ENCODE measurements at regions not wholly inside any gene's neighbourhood (a gene's known extent, or its start where the extent isn't known, plus 50 kb on each side); places are given as distances from the start of the nearest gene placed in this dataset.

DNA sequence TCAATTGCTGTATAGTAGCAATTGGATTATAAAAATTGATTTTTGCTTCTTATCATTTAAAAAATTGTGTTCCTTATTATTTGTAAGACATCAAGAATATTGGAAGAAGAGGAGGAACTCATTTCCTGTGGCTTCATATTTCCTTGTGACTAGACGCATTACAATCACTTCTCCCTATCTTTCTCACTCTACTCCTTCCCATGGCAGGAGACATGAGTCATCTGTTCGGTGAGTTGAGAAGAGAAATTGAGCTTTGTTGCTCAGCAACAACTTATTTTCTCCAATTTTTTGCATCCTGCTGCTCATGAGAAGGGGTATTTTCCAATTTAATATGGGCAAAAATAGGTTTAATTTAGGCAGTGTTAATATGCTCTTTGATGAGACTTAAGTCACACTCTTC, 1783.9 kb downstream of the SUCLG1 start:
- no peaks in the 10 kb centered on the region for H3K4me1 ChIP-seq (ENCODE audit: insufficient read depth, low read length, severe bottlenecking)
- no peak overlapping the region for H2AFZ ChIP-seq (ENCODE audit: low read length)
- no peaks in the 10 kb centered on the region for H3K36me3 ChIP-seq (ENCODE audit: insufficient read depth, low read length)
- no peak overlapping the region for H3K9ac ChIP-seq (ENCODE audit: low read length)
- no peaks in the 10 kb centered on the region for H3K9me2 ChIP-seq (ENCODE audit: low read depth, low read length)
- TF ChIP-seq EZH2 (IDR thresholded peaks at IDR 0.05; ENCODE audit: borderline replicate concordance, low read length) = no peak
- TF ChIP-seq, protein P1, sequence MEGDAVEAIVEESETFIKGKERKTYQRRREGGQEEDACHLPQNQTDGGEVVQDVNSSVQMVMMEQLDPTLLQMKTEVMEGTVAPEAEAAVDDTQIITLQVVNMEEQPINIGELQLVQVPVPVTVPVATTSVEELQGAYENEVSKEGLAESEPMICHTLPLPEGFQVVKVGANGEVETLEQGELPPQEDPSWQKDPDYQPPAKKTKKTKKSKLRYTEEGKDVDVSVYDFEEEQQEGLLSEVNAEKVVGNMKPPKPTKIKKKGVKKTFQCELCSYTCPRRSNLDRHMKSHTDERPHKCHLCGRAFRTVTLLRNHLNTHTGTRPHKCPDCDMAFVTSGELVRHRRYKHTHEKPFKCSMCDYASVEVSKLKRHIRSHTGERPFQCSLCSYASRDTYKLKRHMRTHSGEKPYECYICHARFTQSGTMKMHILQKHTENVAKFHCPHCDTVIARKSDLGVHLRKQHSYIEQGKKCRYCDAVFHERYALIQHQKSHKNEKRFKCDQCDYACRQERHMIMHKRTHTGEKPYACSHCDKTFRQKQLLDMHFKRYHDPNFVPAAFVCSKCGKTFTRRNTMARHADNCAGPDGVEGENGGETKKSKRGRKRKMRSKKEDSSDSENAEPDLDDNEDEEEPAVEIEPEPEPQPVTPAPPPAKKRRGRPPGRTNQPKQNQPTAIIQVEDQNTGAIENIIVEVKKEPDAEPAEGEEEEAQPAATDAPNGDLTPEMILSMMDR (IDR thresholded peaks at IDR 0.05; ENCODE audit: low read length) = no peak
- no peaks in the 10 kb centered on the region for H3K9me3 ChIP-seq (ENCODE audit: low read length)
- H3K27me3 ChIP-seq (ENCODE audit: insufficient read depth, low read length) = no peaks in the 10 kb centered on the region
- H3K79me2 ChIP-seq (ENCODE audit: insufficient read depth, low read length) = no peaks in the 10 kb centered on the region
- no peaks in the 10 kb centered on the region for H3F3A ChIP-seq (ENCODE audit: insufficient read depth, low read length)
- H3K27ac ChIP-seq (ENCODE audit: low read depth, low read length, poor library complexity, severe bottlenecking) = no peak overlapping the region
- no peak overlapping the region for H3K4me2 ChIP-seq (ENCODE audit: low read length)
- no peak overlapping the region for H3K4me3 ChIP-seq (ENCODE audit: low read depth, low read length, poor library complexity, severe bottlenecking)
- H4K20me1 ChIP-seq (ENCODE audit: insufficient read depth, low read length) = no peaks in the 10 kb centered on the region

DNA sequence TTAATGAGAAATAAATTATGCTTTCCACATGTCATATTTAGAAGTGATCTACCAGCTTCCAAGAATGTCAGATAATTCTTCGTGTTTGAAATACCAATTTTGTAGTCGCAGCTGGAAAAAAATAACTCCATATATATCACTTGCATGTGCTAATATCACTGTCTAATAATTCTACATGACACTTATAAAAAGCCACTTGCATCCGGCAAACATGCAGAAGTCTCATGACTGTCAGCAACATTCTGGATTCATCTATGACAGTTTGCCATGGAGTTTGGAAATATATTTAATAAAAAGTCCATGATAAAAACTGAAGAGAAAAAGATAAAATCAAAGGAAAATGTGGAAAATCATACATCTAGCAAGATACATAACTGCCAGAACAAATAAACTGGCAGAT, 1784.4 kb downstream of the SUCLG1 start:
- no peak overlapping the region for H3K4me3 ChIP-seq (ENCODE audit: low read depth, low read length, poor library complexity, severe bottlenecking)
- H2AFZ ChIP-seq (ENCODE audit: low read length) = no peak overlapping the region
- H3K9ac ChIP-seq (ENCODE audit: low read length) = no peak overlapping the region
- no peak overlapping the region for H3K4me2 ChIP-seq (ENCODE audit: low read length)
- H3F3A ChIP-seq (ENCODE audit: insufficient read depth, low read length) = no peaks in the 10 kb centered on the region
- H3K27me3 ChIP-seq (ENCODE audit: insufficient read depth, low read length) = no peaks in the 10 kb centered on the region
- no peaks in the 10 kb centered on the region for H3K9me2 ChIP-seq (ENCODE audit: low read depth, low read length)
- H3K36me3 ChIP-seq (ENCODE audit: insufficient read depth, low read length) = no peaks in the 10 kb centered on the region
- TF ChIP-seq EZH2 (IDR thresholded peaks at IDR 0.05; ENCODE audit: borderline replicate concordance, low read length) = no peak
- TF ChIP-seq, protein P1 (IDR thresholded peaks at IDR 0.05; ENCODE audit: low read length) = no peak
- no peak overlapping the region for H3K27ac ChIP-seq (ENCODE audit: low read depth, low read length, poor library complexity, severe bottlenecking)
- H4K20me1 ChIP-seq (ENCODE audit: insufficient read depth, low read length) = no peaks in the 10 kb centered on the region
- no peaks in the 10 kb centered on the region for H3K9me3 ChIP-seq (ENCODE audit: low read length)
- no peaks in the 10 kb centered on the region for H3K4me1 ChIP-seq (ENCODE audit: insufficient read depth, low read length, severe bottlenecking)
- no peaks in the 10 kb centered on the region for H3K79me2 ChIP-seq (ENCODE audit: insufficient read depth, low read length)

DNA sequence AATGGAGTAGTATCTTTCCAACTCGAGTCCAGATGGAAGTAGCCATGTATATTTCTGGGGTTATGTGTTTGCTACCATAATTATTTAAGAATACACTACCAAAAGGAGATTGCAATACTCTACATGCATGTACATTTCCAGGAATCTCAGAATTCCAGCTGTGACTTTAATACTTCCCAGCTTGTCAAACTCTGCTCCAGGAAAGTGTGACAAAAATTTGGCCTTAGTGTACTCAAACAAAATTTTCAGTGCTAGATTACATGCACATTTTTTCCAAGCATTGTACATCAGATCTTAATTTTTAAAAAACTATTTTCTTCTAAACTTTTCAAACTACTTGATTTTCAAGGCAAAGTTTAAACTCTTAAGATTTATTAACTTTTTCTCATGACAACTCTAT, 1791.6 kb downstream of the SUCLG1 start:
- Histone ChIP-seq H4K20me1 (ENCODE audit: insufficient read depth, low read length) (no peaks in the 10 kb centered on the region), H3K9ac (ENCODE audit: low read length) (no peak overlapping the region), H3K4me2 (ENCODE audit: low read length) (no peak overlapping the region), H3K27ac (ENCODE audit: low read depth, low read length, poor library complexity, severe bottlenecking) (no peak overlapping the region), H3K36me3 (ENCODE audit: insufficient read depth, low read length) (no peaks in the 10 kb centered on the region), H3F3A (ENCODE audit: insufficient read depth, low read length) (no peaks in the 10 kb centered on the region), H3K79me2 (ENCODE audit: insufficient read depth, low read length) (no peaks in the 10 kb centered on the region), H3K9me3 (ENCODE audit: low read length) (no peaks in the 10 kb centered on the region), H3K27me3 (ENCODE audit: insufficient read depth, low read length) (no peaks in the 10 kb centered on the region), H3K4me3 (ENCODE audit: low read depth, low read length, poor library complexity, severe bottlenecking) (no peak overlapping the region), H3K4me1 (ENCODE audit: insufficient read depth, low read length, severe bottlenecking) (no peaks in the 10 kb centered on the region), H3K9me2 (ENCODE audit: low read depth, low read length) (no peaks in the 10 kb centered on the region), H2AFZ (ENCODE audit: low read length) (no peak overlapping the region)
- TF ChIP-seq, protein P1 (IDR thresholded peaks at IDR 0.05; ENCODE audit: low read length) = no peak
- TF ChIP-seq EZH2 (IDR thresholded peaks at IDR 0.05; ENCODE audit: borderline replicate concordance, low read length) = no peak
